G401.6 (cell line): ENCODE measurements at regions not wholly inside any gene's neighbourhood (a gene's known extent, or its start where the extent isn't known, plus 50 kb on each side); places are given as distances from the start of the nearest gene placed in this dataset.
"Not testable (repeated sequence)": the region's sequence is repeated elsewhere in the genome, so short reads cannot be mapped to it uniquely, and the experiment has no call there.

Experiments used
- FAIRE-seq: peaks from 2 replicates; lab custom pipeline; 2012; peaks lifted over from hg19 to GRCh38; lab: Jason Lieb, UNC

- no peak for FAIRE-seq
These were observed 559.5 kb upstream of the SALL3 start for GRCh38 chr18:78420116-78420515.

- no peak for FAIRE-seq
These were observed 558.2 kb upstream of the SALL3 start for GRCh38 chr18:78421392-78421791.

GRCh38 chr18:78422336-78422735, 557.3 kb upstream of the SALL3 start:
- no peak for FAIRE-seq

GRCh38 chr18:78423811-78424210, 555.8 kb upstream of the SALL3 start:
- no peak for FAIRE-seq

- no peak for FAIRE-seq
These were observed 555.1 kb upstream of the SALL3 start for GRCh38 chr18:78424403-78425018.

DNA sequence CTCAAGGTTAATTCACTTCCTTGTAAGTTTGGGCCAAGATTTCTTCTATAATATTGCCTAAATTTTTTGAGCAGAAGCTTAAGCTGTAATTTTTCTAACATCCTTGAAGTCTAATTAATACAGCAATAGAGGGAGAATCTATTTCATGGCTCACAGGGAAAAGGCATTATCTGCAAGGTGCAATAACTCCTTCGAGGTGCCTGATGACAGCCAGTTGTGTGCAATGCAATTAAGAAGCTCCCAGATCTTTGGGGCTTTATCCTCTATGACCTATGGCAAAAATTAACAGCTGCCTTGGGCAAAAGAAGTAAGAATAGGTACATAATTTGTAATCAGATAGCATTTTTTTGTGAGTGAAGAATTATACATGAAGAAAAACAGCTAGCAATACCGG, 554.6 kb upstream of the SALL3 start:
- no peak for FAIRE-seq

DNA sequence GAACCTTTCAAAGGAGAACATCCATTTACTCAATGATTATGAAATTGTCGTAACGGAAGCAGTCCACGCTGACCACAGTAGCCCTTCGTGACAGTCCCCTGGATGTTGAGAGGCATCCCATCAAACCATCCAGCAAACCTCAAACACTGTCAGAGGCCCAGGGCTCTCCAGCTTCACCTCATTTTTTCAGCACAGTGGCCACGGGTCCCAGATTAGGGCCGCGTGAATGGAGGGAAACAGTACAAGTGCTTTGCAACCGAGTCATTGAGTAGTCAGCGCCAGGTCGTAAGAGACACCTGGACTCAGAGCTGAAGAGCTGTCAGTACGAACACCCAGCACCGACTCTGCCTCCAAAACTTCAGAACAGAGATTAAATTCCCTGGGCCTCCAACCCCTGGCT, 552.5 kb upstream of the SALL3 start:
- no peak for FAIRE-seq

GRCh38 chr18:78429127-78430108, 550.2 kb upstream of the SALL3 start:
- no peak for FAIRE-seq

DNA sequence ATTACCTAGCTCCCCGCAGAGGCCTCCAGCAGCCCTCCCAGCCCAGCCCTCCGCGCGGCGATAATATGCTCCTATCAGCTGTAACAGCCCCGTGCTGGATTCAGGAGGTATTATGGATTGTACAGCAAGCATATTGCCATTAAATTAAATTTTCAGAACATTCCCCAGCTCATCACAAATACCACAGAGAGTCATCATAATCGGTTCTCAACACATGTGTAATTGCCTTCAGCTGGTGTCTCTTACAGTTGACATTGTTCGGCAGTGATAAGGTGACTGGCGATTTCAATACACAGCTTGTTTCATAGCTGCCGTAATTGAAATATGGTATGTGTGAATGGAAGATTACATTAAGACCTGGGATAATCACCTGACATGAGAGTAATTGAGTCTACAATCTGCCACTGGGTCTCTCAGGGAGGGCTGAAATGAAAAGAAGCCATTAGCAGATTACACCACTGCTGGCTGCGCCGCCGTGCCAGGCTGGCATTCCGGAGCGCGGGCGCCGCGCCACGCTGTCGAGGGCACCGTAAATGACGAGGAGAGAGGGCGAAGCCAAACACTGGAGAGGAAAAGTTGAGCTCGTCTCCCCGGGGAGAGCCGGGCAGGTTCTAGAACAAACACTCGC, 549.4 kb upstream of the SALL3 start:
- no peak for FAIRE-seq

- FAIRE-seq: no peak
These were observed 548.0 kb upstream of the SALL3 start for GRCh38 chr18:78431606-78432005.

DNA sequence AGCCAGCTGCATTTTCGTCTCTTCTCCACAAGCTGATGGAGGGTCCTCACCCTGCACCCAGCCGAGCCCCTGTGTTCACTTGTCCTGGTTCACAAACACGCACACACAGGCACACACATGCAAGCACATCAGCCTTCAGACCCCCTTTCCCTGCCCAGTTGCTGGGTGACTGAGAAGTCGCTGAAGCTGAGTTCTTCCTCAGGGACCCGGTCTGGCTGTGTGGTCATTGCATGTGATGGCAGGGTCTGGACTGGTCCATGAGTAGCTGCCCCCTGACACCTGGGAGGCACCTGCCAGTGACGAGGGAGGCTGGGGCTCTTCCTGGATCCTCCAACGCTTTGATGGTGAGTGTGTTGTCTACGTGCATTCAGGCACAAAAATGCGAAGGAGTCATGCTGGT, 546.1 kb upstream of the SALL3 start:
- no peak for FAIRE-seq

- no peak for FAIRE-seq
These were observed 543.5 kb upstream of the SALL3 start for GRCh38 chr18:78436110-78436509.

DNA sequence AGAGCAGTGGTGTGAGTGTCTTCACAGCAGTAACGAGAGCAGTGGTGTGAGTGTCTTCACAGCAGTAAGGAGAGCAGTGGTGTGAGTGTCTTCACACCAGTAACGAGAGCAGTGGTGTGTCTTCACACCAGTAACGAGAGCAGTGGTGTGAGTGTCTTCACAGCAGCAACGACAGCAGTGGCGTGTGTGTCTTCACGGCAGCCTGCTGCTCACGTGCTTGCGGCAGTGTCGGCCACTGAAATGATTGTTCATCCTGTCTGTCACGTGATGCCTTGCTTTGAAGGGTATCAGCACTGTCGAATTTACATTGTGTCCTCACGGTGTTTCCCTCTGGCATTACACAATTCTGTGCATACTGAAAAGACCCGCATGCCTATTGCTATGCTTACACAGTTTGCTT, 541.4 kb upstream of the SALL3 start:
- FAIRE-seq: not testable (repeated sequence)

DNA sequence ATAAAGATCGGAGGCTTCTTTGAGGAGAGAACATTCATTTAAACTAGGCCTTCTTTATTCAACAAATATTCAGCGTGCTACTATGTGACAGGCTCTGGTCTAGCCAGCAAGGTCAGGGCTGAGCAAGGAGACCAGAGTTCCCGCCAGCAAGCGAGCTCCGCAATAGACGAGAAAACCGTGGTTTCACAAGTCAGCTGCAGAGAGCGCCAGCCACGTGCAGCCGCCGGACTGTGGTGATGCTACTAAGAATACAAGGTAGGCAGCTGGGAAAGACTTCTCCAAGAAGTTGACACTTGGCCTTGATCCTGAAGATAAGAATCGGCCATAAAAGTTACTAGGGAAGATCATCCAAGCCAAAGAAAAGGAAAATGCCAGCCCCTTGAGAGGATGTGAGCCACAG, 533.7 kb upstream of the SALL3 start:
- FAIRE-seq: no peak

DNA sequence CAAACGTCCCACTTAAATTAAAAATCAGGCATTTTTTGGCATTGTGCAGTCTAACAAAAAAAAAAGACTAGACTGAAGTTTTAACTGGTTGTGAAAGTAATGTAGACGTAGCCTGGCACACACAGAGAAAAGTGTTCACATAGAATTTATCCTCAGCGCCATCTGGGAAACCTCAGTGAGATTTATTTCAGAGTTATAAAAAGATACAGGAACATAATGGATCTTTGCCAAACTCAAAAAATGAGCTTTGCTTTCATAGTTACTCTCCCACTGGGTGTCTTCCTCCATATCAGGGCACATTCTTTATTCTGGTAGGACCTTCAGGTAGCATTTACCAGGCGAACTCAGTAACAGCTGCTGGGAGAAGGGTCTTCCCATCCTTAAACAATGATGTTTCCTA, 532.4 kb upstream of the SALL3 start:
- FAIRE-seq: no peak

GRCh38 chr18:78448106-78448505, 531.5 kb upstream of the SALL3 start:
- no peak for FAIRE-seq

GRCh38 chr18:78448591-78448990, 531.0 kb upstream of the SALL3 start:
- FAIRE-seq: no peak

- no peak for FAIRE-seq
These were observed 525.4 kb upstream of the SALL3 start for GRCh38 chr18:78454221-78454620.

DNA sequence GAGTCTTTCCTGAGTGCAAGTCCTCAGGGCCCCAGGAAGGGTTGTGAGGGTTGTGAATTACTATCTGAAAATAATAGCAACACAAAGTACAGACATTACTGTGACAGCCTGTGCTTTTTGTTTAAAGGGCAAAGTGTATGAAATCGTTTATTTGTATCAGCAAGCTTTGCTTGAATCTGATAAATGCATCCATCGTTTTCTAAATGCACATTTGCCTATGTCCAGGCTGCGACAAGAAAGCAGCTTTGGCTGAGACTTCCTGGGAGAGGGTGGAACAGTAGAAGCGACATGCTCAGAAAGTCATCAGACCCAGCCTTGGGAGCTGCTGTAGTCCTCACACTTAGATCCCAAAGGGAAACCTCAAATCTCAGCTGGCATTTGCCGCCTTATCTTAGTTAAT, 524.2 kb upstream of the SALL3 start:
- no peak for FAIRE-seq

- FAIRE-seq: no peak
These were observed 522.6 kb upstream of the SALL3 start for GRCh38 chr18:78457011-78457410.

- no peak for FAIRE-seq
These were observed 521.9 kb upstream of the SALL3 start for GRCh38 chr18:78457731-78458130.

- FAIRE-seq: no peak
These were observed 521.3 kb upstream of the SALL3 start for GRCh38 chr18:78458356-78458755.

DNA sequence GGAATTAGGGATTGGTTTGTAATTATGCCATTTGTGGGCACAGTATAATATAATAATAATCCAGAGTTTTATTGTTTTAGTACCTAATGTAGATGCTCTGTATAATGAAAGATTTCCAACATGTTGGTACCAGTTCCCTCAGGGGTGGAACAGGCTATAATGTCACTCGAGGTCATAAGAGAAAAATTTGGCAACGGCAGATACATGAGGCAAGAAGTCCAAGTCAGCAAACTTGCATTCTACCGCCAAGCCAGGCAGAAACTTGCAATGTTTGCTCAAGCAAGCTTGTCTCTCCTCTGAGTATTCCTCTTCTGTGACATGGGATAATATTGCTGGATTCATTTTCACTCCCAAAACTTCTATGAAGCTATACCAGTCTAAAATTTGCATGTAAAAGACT, 520.0 kb upstream of the SALL3 start:
- FAIRE-seq: no peak
